ENCODE measurements at regions not wholly inside any gene's neighbourhood (a gene's known extent, or its start where the extent isn't known, plus 50 kb on each side); places are given as distances from the start of the nearest gene placed in this dataset.

DNA sequence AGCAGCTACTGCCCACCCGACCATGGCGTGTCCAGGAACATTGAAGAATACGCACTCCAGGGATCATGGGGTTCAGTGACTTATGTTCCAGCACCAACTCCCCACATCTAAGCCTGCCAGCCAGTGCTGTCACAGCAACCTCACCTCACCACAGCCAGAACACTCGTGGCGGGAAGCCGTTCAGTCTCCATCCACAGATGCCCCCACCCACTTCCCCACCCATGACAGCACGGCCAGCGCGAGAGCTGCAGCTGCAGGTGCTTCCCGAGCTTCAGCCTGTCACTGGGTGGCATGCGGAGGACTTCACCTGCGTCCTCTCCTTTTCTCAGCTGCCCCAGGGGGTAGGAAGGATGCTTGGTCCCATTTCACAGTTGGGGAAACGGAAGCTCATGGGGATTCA is 50.3 kb downstream of the RBFOX3 start:
- Histone ChIP-seq H3K9me3 (ENCODE audit: insufficient read depth, low read depth, low read length) (no peaks in the 10 kb centered on the region), H3K4me3 (ENCODE audit: low read length, poor library complexity, severe bottlenecking) (no peak overlapping the region), H3K4me1 (ENCODE audit: insufficient read depth, low read length, poor library complexity, severe bottlenecking) (no peaks in the 10 kb centered on the region), H3F3A (ENCODE audit: low read depth) (no peaks in the 10 kb centered on the region), H2AFZ (ENCODE audit: low read length) (no peak overlapping the region), H3K9me2 (replicated peaks; ENCODE audit: low read depth, low read length) (no peaks in the 10 kb centered on the region), H3K27me3 (ENCODE audit: insufficient read depth, low read length, poor library complexity, severe bottlenecking) (no peaks in the 10 kb centered on the region), H3K36me3 (ENCODE audit: insufficient read depth, low read length) (no peaks in the 10 kb centered on the region), H3K4me2 (ENCODE audit: low read depth, low read length, poor library complexity, severe bottlenecking) (no peak overlapping the region), H3K9ac (ENCODE audit: low read depth, low read length, poor library complexity, severe bottlenecking) (no peak overlapping the region), H4K20me1 (ENCODE audit: insufficient read depth, low read length, poor library complexity, severe bottlenecking) (no peaks in the 10 kb centered on the region), H3K79me2 (ENCODE audit: insufficient read depth, low read length) (no peaks in the 10 kb centered on the region)
- no peak for TF ChIP-seq EZH2phosphoT487 (IDR thresholded peaks at IDR 0.05; ENCODE audit: borderline replicate concordance)
- TF ChIP-seq, protein P1, sequence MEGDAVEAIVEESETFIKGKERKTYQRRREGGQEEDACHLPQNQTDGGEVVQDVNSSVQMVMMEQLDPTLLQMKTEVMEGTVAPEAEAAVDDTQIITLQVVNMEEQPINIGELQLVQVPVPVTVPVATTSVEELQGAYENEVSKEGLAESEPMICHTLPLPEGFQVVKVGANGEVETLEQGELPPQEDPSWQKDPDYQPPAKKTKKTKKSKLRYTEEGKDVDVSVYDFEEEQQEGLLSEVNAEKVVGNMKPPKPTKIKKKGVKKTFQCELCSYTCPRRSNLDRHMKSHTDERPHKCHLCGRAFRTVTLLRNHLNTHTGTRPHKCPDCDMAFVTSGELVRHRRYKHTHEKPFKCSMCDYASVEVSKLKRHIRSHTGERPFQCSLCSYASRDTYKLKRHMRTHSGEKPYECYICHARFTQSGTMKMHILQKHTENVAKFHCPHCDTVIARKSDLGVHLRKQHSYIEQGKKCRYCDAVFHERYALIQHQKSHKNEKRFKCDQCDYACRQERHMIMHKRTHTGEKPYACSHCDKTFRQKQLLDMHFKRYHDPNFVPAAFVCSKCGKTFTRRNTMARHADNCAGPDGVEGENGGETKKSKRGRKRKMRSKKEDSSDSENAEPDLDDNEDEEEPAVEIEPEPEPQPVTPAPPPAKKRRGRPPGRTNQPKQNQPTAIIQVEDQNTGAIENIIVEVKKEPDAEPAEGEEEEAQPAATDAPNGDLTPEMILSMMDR (conservative IDR thresholded peaks at IDR 0.05; ENCODE audit: low read length) = no peak

DNA sequence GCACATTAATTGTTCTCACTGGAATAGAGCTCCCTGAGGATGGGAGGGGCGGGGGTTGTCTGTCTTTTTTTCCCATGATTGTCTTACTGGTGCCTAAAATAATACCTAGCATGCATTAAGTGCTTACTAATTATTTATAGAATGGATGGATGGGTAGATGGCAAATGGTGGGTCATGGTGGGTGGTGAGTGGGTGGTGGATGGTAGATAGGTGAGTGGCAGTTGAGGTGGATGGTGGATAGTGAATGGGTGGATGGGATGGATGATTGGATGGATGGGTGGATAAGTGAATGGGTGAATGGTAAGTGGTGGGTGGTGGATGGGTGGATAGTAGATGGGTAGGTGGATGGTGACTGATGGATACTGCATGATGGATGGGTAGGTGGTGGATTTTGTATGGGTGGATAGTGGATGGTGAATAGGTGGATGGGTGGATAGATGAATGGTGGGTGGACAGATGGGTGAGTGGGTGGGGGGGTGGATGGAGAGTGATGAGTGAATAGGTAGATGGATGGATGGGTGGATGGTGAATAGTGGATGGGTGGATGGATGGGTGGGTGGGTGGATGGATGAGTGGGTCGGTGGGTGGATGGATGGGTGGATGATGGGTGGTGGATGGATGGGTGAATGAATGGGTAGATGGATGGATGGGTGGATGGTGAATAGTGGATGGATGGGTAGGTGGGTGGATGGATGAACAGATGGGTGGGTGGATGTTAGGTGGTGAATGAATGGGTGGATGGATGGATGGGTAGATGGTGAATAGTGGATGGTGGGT is 51.6 kb downstream of the RBFOX3 start:
- no peaks in the 10 kb centered on the region for H3K79me2 ChIP-seq (ENCODE audit: insufficient read depth, low read length)
- H3K27me3 ChIP-seq (ENCODE audit: insufficient read depth, low read length, poor library complexity, severe bottlenecking) = no peaks in the 10 kb centered on the region
- H3K4me2 ChIP-seq (ENCODE audit: low read depth, low read length, poor library complexity, severe bottlenecking) = no peak overlapping the region
- H2AFZ ChIP-seq (ENCODE audit: low read length) = no peak overlapping the region
- H3K9me2 ChIP-seq (replicated peaks; ENCODE audit: low read depth, low read length) = no peaks in the 10 kb centered on the region
- no peaks in the 10 kb centered on the region for H3F3A ChIP-seq (ENCODE audit: low read depth)
- no peak overlapping the region for H3K9ac ChIP-seq (ENCODE audit: low read depth, low read length, poor library complexity, severe bottlenecking)
- no peaks in the 10 kb centered on the region for H3K36me3 ChIP-seq (ENCODE audit: insufficient read depth, low read length)
- H3K4me3 ChIP-seq (ENCODE audit: low read length, poor library complexity, severe bottlenecking) = no peak overlapping the region
- no peaks in the 10 kb centered on the region for H4K20me1 ChIP-seq (ENCODE audit: insufficient read depth, low read length, poor library complexity, severe bottlenecking)
- no peaks in the 10 kb centered on the region for H3K4me1 ChIP-seq (ENCODE audit: insufficient read depth, low read length, poor library complexity, severe bottlenecking)
- TF ChIP-seq, protein P1 (conservative IDR thresholded peaks at IDR 0.05; ENCODE audit: low read length) = no peak
- no peak for TF ChIP-seq EZH2phosphoT487 (IDR thresholded peaks at IDR 0.05; ENCODE audit: borderline replicate concordance)
- H3K9me3 ChIP-seq (ENCODE audit: insufficient read depth, low read depth, low read length) = no peaks in the 10 kb centered on the region

DNA sequence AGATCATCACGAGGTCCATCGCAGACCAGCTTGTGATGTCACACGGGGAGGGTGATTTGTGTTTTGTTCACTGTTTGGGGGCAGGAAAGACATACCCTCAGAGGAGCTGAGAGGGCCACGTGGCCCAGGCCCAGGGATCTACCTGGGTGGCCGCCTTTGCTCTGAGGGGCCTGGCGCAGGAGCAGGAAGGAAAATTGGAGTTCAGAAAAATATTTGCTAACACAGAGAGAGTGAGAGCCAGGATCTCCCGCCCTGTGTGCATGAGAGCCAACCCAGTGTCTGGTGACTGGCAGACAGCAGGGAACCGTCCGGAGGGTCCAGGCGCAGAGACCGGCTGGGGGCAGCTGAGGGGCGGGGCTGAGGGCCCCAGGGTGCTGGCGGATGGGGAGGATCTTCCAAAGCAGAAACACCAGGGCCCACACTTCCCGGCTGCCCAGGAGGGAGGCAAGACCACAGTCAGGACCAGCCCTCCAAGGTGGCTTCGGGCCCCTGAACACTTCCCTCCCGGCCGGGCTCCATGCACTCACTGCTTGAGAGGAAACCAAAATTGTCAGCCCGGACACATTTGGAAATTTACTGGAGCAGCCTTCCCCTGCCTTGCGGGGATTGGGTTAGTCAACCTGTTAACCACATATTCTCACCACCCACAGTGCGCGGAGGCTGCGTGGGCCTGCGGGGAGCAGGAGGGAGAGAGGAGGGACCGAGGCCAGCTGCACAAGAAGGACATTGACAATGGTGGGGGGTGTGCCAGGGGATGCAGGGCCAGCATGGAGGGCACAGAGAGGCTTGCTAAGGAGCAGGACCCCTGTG is 52.6 kb downstream of the RBFOX3 start:
- H3K27me3 ChIP-seq (ENCODE audit: insufficient read depth, low read length, poor library complexity, severe bottlenecking) = no peaks in the 10 kb centered on the region
- H3K36me3 ChIP-seq (ENCODE audit: insufficient read depth, low read length) = no peaks in the 10 kb centered on the region
- H3K79me2 ChIP-seq (ENCODE audit: insufficient read depth, low read length) = no peaks in the 10 kb centered on the region
- H3F3A ChIP-seq (ENCODE audit: low read depth) = no peaks in the 10 kb centered on the region
- H3K4me1 ChIP-seq (ENCODE audit: insufficient read depth, low read length, poor library complexity, severe bottlenecking) = no peaks in the 10 kb centered on the region
- no peaks in the 10 kb centered on the region for H3K9me3 ChIP-seq (ENCODE audit: insufficient read depth, low read depth, low read length)
- H3K9ac ChIP-seq (ENCODE audit: low read depth, low read length, poor library complexity, severe bottlenecking) = no peak overlapping the region
- no peak overlapping the region for H3K4me3 ChIP-seq (ENCODE audit: low read length, poor library complexity, severe bottlenecking)
- no peaks in the 10 kb centered on the region for H3K9me2 ChIP-seq (replicated peaks; ENCODE audit: low read depth, low read length)
- no peak overlapping the region for H3K4me2 ChIP-seq (ENCODE audit: low read depth, low read length, poor library complexity, severe bottlenecking)
- H2AFZ ChIP-seq (ENCODE audit: low read length) = no peak overlapping the region
- H4K20me1 ChIP-seq (ENCODE audit: insufficient read depth, low read length, poor library complexity, severe bottlenecking) = no peaks in the 10 kb centered on the region
- TF ChIP-seq, protein P1 (conservative IDR thresholded peaks at IDR 0.05; ENCODE audit: low read length) = no peak
- TF ChIP-seq EZH2phosphoT487 (IDR thresholded peaks at IDR 0.05; ENCODE audit: borderline replicate concordance) = no peak
